HG03196 (cell line): ENCODE measurements at regions not wholly inside any gene's neighbourhood (a gene's known extent, or its start where the extent isn't known, plus 50 kb on each side); places are given as distances from the start of the nearest gene placed in this dataset.

Experiments
- ATAC-seq: cut with Tn5 transposase; IDR thresholded peaks from one replicate; pipeline ENCODE4 v1.9.1; 2021; ENCODE audit not compliant: unreplicated experiment

DNA sequence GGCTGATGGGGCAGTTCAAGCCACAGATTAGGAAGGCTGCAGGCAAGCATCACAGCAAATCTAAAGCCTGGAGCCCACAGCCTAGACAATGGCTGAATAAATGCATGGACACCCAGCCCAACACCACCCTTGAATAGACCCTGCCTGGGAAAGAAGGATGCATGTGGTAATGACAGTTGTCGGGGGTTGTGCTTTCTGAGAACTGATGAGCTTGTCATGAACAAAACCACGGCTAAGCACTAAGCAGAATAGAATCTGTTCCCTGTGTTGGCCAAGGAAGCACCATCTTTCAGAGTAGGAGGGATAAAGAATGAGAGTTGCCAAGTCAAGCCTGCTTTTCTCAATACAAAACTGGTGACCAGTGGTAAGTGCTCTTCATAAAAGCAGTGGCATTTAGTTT is 66.1 kb upstream of the JCAD start:
- no peak for ATAC-seq

DNA sequence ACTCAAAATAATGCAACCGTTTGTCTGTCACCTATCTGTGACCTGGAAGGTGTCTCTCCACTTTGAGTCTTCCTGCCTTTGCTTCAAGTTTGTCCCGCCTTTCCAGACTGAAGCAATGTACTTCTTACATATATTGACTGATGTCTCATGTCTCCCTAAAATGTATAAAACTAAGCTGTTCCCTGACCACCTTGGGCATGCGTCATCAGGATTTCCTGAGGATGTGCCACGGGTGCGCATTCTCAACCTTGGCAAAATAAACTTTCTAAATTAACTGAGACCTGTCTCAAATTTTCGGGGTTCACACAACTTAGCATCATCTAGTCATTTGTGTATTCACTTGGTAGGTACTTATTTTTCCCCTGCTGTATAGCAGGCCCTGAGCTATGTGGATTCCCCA is 65.3 kb upstream of the JCAD start:
- no peak for ATAC-seq

DNA sequence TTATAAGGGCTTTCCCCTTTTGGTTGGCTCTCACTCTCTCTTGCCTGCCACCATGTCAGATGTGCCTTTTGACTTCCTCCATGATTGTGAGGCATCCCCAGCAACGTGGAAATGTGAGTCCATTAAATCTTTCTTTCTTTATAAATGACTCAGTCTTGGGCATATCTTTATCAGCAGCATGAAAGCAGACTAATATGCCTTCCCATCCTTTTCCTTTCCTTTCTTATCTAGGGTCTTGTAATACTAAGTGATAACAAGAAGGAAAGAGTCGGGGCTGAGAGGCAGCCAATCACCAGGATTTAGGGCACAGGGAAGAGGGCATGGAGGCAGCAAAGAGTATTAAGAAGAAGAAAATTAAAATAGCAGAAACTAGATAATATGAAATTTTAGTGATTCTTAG is 62.0 kb upstream of the JCAD start:
- ATAC-seq: no peak

DNA sequence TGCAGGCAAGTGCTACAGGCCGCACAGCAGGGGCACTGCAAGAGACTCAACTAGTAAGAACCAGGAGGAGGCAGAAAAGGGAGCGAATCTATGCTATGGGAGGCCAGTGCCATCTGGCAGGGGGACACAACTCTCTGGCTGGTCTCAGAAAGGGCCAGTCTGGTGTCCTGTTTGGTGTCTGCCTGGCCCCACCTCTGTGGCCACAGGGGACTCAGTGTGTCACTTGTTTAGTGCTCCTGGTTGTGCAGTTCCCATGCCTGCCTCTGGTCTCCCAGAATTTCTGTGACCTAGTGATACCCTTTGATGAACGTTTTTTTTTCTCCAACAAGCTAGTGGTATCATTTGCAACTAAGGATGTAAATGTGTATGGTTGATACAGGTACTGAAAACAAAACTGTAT is 59.2 kb upstream of the JCAD start:
- no peak for ATAC-seq

DNA sequence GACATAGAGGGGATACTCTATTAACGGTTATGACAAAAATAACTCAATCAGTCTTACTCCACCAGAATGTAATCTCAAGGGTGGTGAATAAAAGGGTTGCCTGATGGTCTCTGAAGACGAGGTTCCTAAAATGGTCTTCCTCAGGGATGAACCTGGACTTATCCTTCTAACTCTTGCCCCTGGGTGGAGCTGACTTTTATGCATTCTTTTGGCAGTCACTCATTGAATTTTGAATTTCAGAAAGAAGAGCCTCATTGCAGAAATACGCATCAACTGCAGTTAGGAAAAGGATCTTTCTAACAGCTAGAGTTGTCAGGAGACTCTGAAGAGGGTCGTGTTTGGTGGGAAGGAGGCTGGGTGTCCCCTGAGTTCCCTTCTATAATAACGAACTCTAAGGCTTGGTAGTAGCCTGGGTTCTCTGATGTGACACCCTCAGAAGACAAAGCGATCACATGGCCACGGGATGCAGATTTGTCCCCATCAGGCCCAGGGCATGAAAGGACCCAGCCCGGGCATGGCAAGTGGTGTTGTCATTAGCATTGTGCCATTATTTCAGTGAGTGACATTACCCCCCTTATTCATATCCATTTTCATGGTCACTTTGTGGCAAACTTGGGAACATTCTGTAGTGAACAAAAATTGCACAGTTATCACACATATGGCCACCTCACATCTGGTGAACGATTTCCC is 58.6 kb upstream of the JCAD start:
- no peak for ATAC-seq

DNA sequence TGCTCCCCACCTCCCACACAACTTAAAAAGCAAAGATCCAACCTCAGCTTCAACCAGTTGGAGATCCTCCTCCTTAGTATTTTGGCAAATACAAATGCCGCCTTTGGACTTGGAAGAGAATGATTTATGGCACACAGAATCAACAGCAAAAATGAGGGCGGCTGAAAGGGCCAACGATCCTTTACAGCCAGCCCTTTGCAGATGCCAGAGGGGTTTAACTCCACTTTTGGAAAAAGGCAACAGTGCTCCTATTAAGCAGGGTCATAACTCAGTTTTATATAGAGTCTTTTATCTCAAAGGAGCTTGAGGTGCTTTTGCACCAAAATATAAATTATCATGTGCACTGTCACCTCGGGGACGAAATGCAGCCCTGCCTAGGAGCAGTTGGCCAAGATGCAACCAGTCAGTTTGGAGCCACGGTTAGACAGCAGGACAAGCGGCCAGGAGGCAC is 56.7 kb upstream of the JCAD start:
- no peak for ATAC-seq

DNA sequence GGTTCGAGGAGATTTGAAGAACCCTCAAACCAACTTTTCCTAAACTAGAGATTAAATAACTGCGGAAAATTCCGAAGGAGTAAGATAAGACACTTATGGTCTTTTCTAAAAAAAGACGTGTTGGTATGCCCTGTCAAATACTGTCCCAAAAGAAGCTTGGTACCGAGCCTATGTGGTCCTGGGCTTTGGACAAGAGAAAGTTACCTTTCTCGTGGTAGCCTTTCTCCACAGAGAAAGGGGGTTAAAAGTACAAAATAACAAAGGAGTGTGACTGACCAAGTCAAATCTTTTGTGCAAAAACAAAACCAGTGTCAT is 56.2 kb upstream of the JCAD start:
- no peak for ATAC-seq

DNA sequence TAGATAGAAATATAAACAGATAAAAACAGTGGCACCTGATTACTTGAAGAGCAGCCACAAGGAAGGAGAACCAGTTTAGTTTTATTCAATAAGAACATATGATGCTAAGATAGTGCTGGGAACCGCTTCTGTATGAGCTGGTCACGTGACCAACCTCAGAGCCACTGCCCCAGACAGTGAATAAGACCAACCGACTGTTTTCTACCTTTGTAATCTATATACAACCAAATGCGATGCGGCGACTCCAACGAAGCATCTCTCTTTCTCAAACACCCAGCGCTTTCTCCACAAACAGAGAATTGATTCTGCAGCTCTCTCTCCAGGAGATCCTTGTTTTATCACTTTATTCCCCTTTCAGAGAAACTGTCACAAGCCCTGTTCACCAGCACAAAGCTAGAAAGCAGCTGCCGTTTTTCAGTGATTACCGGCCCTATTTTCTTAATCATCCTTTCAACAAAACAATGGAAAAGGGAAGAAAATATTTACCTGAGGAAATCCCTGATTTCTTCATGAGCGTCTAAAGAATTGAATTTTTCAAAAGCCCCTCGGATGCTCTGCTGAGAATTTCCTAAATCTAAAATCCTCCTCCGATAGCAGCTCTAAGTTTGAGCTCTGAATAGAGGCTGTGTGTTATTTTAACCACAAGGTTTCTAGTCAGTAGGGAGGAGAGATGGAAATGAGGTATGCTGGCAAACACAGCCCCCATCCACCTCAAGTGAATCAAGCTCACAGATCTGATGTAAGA is 55.7 kb upstream of the JCAD start:
- ATAC-seq: no peak

DNA sequence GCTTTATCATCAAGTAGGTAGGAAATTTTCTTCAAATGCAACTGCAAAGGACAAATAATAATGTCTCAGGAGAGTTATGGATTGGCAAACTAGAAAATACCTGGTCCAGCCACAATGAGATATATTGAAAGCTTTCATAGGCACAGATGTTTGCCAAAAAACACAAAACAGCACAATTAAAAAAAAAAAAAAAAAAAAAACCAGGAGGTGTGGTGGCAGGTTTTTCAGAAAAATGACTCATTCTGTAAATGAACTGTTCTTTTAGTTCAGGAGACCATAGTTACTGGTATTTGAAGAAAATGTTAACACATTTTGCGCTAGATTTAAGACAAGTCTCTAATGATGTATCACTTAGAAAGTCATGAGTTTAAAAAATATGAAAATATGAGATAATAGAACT is 55.0 kb upstream of the JCAD start:
- no peak for ATAC-seq

DNA sequence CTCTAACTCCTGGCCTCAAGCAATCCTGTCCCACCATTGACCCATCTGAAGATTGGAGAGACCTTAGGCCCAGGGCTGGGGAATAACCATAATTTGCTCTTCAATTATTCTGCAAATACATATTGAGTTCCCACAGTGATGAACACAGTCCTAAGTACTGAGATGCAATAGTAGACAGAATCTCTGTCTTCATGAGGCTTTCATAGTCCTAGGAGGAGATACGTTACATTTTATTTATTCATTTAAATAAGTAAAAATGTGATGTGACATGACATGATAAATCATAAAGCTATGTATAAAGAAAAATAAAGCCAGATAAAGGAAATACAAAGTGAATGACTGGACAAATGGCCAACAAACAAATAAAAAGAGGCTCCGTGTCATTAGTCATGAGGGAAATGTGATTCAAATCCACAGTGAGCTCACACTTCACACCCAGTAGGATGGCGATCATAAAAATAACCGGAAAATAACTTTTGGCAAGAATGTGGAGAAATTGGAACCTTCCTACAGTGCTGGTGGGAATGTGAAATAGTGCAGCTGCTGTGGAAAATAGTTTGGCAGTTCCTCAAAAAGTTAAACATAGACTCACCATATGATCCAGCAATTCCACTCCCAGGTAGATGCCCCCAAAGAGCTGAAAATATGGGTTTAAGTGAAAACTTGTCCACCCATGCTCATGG is 52.1 kb upstream of the JCAD start:
- no peak for ATAC-seq
